Loucy (cell line): ENCODE measurements at regions not wholly inside any gene's neighbourhood (a gene's known extent, or its start where the extent isn't known, plus 50 kb on each side); places are given as distances from the start of the nearest gene placed in this dataset.

Experiments used
- CTCF ChIP-seq: fragments of 200-600 bp; sonication (generic); conservative IDR thresholded peaks from 2 replicates; pipeline ENCODE4 v1.5.1; 2014; ENCODE audit warnings: mild to moderate bottlenecking, antibody characterized with exemption, low read length
- EZH2phosphoT487 ChIP-seq: fragments of 200-600 bp; IDR thresholded peaks from 2 replicates; pipeline ENCODE4 v1.6.1; 2018; ENCODE audit warnings: antibody characterized with exemption, mild to moderate bottlenecking, moderate library complexity, borderline replicate concordance

- TF ChIP-seq CTCF (no peak), EZH2phosphoT487 (no peak)
Measured at GRCh38 chr5:4374866-4375265, 765.3 kb upstream of the ADAMTS16 start.
